Ishikawa (cell line): ENCODE measurements at regions not wholly inside any gene's neighbourhood (a gene's known extent, or its start where the extent isn't known, plus 50 kb on each side); places are given as distances from the start of the nearest gene placed in this dataset.

Source experiments
- CEBPB ChIP-seq: IDR thresholded peaks from 2 replicates; pipeline ENCODE4 v1.6.1; 2012
- CREB1 ChIP-seq: IDR thresholded peaks from 2 replicates; pipeline ENCODE4 v1.6.1; 2012; ENCODE audit warnings: low read depth
- EGR1 ChIP-seq: IDR thresholded peaks from 2 replicates; pipeline ENCODE4 v1.6.1; 2012
- EP300 ChIP-seq: IDR thresholded peaks from 2 replicates; pipeline ENCODE4 v1.6.1; 2012; ENCODE audit warnings: borderline replicate concordance
- FOXM1 ChIP-seq: IDR thresholded peaks from 2 replicates; pipeline ENCODE4 v1.6.1; 2012; ENCODE audit warnings: low read depth, borderline replicate concordance
- NFIC ChIP-seq: IDR thresholded peaks from 2 replicates; pipeline ENCODE4 v1.6.1; 2012
- RAD21 ChIP-seq: IDR thresholded peaks from 2 replicates; pipeline ENCODE4 v1.6.1; 2012; ENCODE audit warnings: low read depth
- TAF1 ChIP-seq: IDR thresholded peaks from 2 replicates; pipeline ENCODE4 v1.6.1; 2012; ENCODE audit warnings: low read depth, mild to moderate bottlenecking
- TCF12 ChIP-seq: IDR thresholded peaks from 2 replicates; pipeline ENCODE4 v1.6.1; 2012; ENCODE audit warnings: low read depth
- TEAD4 ChIP-seq: IDR thresholded peaks from 2 replicates; pipeline ENCODE4 v1.6.1; 2012
- YY1 ChIP-seq: IDR thresholded peaks from 2 replicates; pipeline ENCODE4 v1.6.1; 2012; ENCODE audit warnings: low read depth
- ZBTB7A ChIP-seq: IDR thresholded peaks from 2 replicates; pipeline ENCODE4 v1.6.1; 2012; ENCODE audit warnings: low read depth
- TF ChIP-seq, protein P1 (sequence below): IDR thresholded peaks from 2 replicates; pipeline ENCODE4 v1.6.1; 2012; ENCODE audit warnings: low read depth, mild to moderate bottlenecking
- TF ChIP-seq, protein P2 (sequence below): IDR thresholded peaks from 2 replicates; pipeline ENCODE4 v1.6.1; 2012
- TF ChIP-seq, protein P3 (sequence below): IDR thresholded peaks from 2 replicates; pipeline ENCODE4 v1.6.1; 2012

GRCh38 chr3:137075020-137075419 lies 117.2 kb downstream of the IL20RB start:
- TF ChIP-seq, protein P1, sequence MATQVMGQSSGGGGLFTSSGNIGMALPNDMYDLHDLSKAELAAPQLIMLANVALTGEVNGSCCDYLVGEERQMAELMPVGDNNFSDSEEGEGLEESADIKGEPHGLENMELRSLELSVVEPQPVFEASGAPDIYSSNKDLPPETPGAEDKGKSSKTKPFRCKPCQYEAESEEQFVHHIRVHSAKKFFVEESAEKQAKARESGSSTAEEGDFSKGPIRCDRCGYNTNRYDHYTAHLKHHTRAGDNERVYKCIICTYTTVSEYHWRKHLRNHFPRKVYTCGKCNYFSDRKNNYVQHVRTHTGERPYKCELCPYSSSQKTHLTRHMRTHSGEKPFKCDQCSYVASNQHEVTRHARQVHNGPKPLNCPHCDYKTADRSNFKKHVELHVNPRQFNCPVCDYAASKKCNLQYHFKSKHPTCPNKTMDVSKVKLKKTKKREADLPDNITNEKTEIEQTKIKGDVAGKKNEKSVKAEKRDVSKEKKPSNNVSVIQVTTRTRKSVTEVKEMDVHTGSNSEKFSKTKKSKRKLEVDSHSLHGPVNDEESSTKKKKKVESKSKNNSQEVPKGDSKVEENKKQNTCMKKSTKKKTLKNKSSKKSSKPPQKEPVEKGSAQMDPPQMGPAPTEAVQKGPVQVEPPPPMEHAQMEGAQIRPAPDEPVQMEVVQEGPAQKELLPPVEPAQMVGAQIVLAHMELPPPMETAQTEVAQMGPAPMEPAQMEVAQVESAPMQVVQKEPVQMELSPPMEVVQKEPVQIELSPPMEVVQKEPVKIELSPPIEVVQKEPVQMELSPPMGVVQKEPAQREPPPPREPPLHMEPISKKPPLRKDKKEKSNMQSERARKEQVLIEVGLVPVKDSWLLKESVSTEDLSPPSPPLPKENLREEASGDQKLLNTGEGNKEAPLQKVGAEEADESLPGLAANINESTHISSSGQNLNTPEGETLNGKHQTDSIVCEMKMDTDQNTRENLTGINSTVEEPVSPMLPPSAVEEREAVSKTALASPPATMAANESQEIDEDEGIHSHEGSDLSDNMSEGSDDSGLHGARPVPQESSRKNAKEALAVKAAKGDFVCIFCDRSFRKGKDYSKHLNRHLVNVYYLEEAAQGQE = no peak
- TF ChIP-seq CREB1 (no peak), FOXM1 (no peak), ZBTB7A (no peak), EP300 (no peak), RAD21 (no peak), EGR1 (no peak), TEAD4 (no peak), TCF12 (no peak)
- TF ChIP-seq, protein P2, sequence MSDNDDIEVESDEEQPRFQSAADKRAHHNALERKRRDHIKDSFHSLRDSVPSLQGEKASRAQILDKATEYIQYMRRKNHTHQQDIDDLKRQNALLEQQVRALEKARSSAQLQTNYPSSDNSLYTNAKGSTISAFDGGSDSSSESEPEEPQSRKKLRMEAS = no peak

- no peak for TF ChIP-seq EP300
- TF ChIP-seq EGR1 = no peak
- TF ChIP-seq ZBTB7A = no peak
- TF ChIP-seq NFIC = no peak
- TF ChIP-seq CEBPB = no peak
- TF ChIP-seq, protein P1 = no peak
- no peak for TF ChIP-seq TEAD4
- TF ChIP-seq FOXM1 = no peak
- TF ChIP-seq, protein P2 = no peak
- no peak for TF ChIP-seq CREB1
- no peak for TF ChIP-seq RAD21
- TF ChIP-seq YY1 = no peak
- TF ChIP-seq TAF1 = no peak
- TF ChIP-seq, protein P3, sequence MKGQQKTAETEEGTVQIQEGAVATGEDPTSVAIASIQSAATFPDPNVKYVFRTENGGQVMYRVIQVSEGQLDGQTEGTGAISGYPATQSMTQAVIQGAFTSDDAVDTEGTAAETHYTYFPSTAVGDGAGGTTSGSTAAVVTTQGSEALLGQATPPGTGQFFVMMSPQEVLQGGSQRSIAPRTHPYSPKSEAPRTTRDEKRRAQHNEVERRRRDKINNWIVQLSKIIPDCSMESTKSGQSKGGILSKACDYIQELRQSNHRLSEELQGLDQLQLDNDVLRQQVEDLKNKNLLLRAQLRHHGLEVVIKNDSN = no peak
These were observed 120.3 kb downstream of the IL20RB start for GRCh38 chr3:137078040-137078439.

GRCh38 chr3:137079571-137079970 lies 121.8 kb downstream of the IL20RB start:
- TF ChIP-seq NFIC = no peak
- TF ChIP-seq YY1 = no peak
- TF ChIP-seq EP300 = no peak
- TF ChIP-seq ZBTB7A = no peak
- TF ChIP-seq, protein P3 = no peak
- TF ChIP-seq TCF12 = no peak
- no peak for TF ChIP-seq RAD21
- TF ChIP-seq TEAD4 = no peak
- no peak for TF ChIP-seq EGR1
- no peak for TF ChIP-seq CEBPB
- TF ChIP-seq, protein P2 = no peak
- TF ChIP-seq TAF1 = no peak
- no peak for TF ChIP-seq FOXM1

DNA sequence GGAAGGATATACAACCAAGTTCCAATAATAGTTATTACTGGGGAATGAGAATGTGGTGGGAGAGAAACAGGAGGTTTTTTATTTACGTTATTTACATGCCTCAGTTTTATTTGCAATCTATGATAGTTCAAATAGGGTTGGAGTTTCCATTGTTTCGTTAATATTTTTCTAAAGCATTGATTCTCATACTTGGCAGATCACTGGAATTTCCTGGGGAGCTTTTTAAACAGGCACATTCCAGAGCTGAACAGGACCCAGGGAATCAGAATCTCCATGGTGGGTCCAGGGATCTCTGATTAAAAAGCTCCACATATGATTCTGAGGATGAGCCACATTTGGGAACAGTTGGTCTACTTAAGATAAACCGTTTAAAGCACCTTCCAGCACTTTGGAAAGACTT lies 123.9 kb downstream of the IL20RB start:
- no peak for TF ChIP-seq CREB1
- TF ChIP-seq TEAD4 = no peak
- no peak for TF ChIP-seq ZBTB7A
- TF ChIP-seq NFIC = no peak
- no peak for TF ChIP-seq CEBPB
- TF ChIP-seq, protein P2 = no peak
- TF ChIP-seq, protein P3 = no peak
- TF ChIP-seq EGR1 = no peak

- TF ChIP-seq TCF12 (no peak), TAF1 (no peak), EGR1 (no peak), YY1 (no peak), EP300 (no peak), NFIC (no peak), ZBTB7A (no peak), CREB1 (no peak), RAD21 (no peak), TEAD4 (no peak), CEBPB (no peak), FOXM1 (no peak)
- TF ChIP-seq, protein P1 = no peak
- TF ChIP-seq, protein P2 = no peak
- TF ChIP-seq, protein P3 = no peak
These were observed 125.0 kb downstream of the IL20RB start for GRCh38 chr3:137082763-137083162.
